G401.6 (cell line): ENCODE measurements at regions not wholly inside any gene's neighbourhood (a gene's known extent, or its start where the extent isn't known, plus 50 kb on each side); places are given as distances from the start of the nearest gene placed in this dataset.

Experiments
- FAIRE-seq: peaks from 2 replicates; lab custom pipeline; 2012; peaks lifted over from hg19 to GRCh38; lab: Jason Lieb, UNC

DNA sequence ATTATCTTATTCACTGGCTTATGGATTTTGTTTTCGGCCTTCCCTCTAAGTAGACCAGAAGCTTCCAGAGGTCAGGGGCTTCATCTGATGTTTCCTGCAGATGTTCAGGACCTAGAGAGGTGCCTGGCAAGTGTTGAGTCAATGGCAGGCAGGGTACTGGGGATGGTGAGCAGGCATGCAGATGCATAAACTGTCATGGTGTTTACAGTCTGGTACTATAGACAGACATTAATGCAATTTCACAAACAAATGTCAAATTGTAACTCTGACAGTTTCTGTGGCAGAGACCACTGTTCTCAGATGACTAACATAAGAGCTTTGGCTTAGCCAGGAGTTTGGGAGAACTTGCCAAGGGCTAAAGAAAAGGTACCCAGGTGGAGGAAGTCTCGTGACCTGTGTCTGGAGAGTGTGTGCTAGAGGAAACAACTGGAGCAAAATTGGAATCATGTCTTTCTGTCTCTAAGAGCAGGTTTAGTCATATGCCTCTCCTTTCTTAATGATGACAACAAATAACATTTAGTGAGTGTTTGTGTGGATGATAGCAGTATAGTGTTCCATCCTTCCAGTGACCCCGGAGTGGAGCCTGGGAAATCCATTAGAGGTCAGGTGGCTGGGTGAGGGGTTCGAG is 53.7 kb upstream of the TRAK1 start:
- FAIRE-seq, result no peak

DNA sequence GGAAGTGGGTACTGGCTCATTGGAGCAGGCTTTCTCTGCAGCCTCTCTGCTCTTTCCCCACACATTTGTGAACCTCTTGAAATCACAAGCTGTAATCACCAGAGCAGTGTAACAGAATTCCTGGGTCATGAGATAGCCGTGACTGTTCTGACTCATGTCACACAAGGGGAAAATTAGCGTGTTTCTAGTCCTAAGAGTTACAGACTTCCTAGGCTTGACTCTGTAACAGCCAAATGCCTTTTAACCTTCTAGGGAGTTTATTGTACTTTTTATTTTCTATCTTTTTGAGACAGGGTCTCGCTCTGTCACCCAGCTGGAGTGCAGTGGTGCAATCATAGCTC is 54.7 kb upstream of the TRAK1 start:
- no peak for FAIRE-seq

DNA sequence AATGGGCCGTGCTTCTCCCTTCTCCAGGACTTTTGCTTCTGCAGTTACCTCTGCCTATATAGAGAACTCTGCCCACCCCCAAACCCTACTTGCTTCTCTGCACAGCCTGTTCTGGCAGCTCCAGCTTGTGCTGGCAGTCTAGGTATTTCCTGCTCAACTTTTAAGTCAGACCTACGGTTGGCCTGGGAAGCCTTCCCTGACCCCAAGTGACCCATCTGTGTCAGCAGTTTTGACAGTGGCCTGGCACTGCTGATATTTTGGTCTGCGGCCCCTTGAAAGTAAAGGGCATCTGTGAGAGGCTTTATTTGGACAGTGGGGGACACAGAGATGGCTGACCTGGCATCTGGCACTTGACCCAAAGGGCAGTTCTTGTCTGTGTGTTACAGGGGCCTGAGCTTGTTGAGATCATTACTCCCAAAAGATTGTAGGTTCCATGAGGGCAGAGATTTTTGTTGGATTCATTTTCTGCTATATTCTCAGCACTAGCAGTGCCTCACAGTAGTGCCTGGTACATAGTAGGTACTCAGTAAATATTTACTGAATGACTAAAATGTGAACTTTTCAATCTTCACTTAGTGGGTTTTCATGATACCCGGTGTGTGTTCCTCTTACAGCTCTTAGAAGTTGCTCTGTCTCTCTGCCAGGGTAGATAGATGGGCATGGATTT is 55.2 kb upstream of the TRAK1 start:
- FAIRE-seq, result no peak

DNA sequence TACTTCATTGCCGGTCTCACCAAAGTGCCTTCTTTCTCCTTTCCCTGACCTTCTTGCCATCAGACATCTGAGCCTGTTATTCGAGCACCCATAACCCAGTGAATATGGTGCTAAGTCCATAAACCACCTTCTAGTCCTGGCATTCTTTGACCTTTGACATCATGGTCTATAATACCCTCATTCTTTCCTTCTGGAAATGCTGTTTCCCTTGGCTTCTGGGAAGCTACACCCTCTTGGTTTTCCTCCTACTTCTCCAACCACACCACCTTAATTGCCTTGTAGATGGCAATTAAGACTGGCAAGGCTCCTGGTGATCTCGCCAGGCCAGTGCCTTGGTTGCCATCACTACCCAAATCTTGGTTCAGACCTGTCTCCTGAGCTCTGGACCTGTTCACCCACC is 56.1 kb upstream of the TRAK1 start:
- FAIRE-seq, result no peak

DNA sequence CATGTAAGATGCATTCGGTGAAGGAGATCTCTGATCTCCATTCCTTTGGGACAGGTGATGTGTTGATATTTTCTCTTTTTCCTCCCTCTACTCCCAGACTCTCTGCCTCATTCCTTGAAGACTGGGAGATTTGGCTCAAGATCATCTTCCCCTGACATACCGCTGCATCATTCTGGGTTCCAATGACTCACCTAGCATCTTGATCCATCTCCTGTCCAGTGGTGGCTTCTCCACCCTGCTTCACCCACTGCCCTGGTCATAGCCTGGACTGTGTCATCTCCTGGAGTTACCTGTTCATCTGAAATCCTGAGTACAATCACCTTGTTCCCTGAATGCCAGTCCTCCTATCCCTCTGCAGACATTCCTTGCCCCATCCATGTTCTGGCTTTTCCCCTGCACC is 57.4 kb upstream of the TRAK1 start:
- FAIRE-seq, result no peak

DNA sequence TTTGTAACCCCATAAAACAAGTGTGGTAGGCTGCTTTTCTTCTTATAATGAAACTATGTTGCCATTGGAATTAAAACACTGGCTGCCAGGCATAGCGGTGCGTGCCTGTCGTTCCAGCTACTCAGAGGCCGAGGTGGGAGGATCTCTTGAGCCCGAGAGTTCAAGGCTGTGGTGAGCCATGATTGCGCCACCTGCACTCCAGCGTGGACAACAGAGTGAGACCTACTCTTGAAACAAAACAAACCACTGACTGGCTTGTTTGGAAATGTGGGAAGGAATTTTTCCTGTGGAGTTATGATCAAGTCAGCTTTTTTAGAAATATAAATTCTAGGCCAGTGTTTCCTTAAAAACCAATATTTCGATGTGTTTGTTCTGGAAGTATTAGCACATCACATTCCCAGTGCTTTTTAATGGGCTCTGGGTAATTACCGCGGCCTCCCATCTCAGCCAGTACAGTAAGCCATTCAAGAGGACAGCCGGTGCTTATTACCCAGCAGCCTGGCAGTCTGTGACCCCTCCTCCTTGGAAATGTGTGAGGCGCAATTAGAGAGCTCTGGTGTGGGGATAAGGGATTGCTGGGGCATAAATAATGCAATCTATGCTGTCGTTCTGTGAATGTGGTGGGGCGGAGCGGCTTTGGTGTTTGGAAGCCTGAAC is 58.3 kb upstream of the TRAK1 start:
- FAIRE-seq, result no peak

DNA sequence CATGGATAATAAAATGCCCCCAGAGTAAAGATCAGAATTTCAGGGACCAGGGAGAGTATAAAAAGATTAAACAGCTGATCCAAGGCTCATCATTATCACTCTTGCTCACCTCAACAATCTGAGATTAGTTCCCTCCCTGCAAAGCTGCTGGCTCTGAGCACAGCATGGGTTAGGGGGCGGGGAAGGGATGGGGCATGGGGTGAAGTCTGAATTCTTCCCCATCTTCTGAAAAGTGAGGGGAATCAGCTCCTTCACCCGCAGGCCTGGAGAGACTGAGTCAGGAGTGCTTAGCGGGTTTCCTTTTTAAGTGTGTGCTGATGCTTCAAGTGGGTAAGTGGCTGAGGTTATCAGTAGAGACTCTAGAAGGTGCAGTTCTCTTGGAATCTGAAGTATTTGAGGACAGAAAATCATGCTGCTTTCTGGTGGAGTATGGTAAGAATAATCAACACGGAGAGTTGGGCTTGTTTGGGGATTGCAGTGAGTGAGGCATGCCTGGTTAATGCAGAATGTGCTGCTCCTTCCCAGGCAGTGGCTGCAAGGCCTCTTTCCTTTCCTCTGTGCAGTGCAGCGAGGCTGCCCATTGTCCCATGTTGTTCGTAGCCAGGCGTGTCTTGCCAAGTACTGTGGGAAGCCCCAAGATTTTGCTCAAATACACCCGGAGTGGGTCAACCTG is 59.2 kb upstream of the TRAK1 start:
- peak; percentile 47 for FAIRE-seq

DNA sequence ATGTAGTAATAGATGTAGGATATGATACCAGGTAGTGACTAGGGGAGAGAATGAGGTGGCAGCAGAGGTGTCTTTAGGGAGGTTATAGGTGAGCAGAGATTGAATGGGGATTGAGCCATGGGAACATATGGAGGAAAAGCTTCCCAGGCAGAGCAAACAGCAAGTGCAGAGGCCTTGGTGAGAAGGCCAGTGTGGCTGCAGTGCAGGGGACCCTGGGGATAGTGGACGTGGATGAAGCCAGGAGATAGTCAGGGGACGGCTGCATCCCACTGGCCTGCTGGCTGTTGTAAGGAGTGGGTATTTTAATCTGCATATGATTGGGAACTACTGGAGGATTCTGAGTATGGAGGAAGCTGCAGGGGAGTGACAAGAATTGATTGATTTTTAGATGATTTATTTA is 62.7 kb upstream of the TRAK1 start:
- FAIRE-seq, result no peak

DNA sequence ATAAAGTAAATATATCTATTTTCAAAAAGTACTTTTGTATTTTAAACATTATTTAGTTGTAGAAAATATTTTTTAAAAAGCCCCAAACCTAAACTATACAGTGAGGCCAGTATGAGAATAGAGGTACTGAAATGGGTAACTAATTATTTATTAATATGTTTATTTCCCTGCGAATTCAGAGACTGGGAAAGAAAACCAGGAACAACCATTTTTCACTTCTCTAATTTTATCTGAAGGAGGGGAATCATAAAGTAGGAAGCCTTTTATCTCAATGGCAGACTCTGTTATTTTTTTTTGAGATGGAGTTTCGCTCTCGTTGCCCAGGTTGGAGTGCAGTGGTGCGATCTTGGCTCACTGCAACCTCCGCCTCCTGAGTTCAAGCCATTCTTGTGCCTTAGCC is 63.6 kb upstream of the TRAK1 start:
- FAIRE-seq, result no peak

DNA sequence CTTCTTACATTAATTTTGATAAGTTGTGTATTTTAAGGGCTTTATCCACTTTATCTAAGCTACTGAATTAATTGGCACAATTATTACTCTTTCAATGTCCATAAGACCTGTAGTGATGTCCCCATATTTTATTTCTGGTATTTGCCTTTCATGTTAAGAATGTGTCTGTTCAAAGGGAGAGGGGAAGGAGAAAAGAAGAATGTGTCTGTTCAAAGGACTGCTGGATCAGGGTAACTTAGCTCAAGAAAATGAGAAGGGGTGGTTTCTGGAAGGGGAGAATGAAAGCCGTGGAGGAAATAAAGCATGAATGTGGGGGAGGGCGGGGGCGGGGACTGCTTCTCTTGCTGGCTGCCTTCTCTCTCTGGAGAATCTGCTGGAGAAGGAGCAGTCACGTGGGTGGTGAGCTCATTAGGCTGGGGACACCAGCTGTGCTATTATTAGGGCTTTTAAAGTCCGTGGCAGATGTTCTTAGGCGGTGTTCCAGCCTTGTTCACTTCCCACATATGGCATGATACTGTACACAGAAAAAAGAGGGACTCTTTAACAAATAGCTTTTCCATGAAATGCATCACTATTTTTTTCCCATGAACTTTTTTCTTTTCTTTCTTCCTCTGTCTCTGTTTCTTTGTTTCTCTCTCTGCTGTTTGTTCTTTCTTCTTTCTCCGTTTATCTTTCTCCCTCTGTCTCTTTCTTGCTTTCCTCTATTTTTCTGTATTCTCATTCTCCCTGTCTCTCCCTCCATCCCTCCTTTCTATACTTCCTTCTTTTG is 63.7 kb upstream of the ULK4 start:
- FAIRE-seq, result no peak

DNA sequence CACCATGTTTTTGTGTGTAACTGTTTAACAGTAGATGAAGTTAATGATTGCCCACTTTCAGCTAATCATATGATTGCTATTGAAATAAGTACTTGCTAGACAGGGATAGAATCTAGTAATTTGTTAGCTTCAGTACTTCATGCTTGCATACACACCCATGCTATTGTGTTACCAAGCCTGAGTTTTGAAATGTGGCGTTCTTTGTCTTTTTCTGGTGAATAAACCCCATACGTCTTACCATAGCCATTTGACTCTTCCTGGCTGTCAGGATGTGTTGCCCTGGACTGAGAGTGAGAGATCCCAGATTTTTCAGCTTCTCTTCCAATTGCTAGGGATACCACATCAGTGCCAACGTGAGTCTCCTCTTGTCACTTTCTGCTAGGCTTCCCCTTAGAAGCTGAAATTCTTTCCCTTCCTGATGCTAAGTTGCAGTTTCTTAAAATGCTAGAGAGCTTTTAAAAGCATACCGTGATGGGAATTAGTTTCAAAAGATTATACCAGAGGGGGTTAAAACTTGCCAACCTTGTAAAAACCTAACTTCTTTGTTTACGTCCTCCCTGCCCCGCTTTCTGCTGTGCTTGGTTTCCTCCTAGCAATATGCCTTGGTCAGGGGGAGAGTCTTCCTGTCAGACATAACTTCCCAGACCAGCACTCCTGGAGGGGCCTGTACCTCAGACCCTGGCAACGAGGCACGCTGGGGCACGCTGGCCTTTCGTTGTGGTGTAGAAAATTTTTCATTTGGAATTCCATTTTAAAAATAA is 62.9 kb upstream of the ULK4 start:
- no peak for FAIRE-seq

DNA sequence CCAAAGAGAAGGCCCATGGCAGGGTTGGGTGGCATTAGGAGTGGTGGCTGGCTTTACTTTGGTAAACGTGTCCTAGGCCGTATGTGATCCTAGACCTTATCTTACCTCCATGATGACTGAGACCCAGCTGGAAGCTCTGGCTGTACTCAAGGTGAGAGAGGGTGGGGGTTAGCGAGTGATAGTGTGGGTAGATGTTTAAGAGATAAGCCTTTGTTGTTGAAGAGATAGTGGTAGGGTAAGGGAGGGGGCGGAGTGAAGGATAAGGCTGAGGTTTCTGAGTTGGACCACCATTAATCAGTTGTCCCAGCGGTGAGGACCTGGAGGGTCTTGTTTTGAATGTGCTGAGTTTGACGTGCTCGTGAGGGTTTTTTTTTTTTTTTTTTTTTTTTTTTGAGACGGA is 61.5 kb upstream of the ULK4 start:
- no peak for FAIRE-seq

DNA sequence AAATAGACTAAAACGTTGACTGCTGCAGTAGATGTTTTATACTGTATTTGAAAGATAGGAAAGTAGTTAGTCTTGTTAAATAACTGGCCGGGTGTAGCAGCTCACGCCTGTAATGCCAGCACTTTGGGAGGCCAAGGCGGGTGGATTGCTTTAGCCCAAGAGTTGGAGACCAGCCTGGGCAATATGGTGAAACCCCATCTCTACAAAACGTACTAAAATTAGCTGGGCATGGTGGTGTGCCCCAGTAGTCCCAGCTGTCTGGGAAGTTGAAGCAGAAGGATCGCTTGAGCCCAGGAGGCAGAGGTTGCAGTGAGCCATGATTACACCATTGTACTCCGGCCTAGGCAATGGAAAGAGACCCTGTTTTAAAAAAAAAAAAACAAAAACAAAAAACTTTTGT is 60.5 kb upstream of the ULK4 start:
- FAIRE-seq, result no peak

DNA sequence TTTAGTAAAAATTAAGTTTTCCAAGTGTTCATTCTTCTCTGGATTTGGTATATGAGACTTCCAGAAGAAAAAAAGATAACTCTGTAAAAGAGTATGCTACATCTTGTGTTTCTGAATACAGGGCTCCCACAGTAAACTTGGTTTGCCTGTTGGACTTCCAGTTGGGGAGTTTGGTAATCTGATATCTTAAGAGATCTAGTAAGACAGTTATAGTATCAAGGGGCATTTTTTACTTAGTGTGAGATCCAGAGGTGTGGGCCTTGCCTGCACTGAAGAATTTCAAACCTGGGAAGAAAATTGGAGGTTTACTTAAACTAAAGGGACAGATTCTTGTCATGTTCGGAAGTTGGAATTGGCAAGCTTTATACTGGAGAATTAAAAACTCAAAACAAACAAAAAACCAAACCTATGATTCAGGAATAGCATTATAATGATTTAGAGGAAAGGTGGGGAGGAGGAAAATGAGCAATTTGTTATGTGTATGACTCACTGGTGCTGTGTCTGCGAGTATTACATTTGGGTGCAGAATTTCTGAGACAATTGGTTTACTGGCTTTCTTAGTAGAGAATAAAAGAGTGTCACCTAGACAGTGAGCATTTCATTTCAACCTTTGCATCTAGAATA is 58.9 kb upstream of the ULK4 start:
- no peak for FAIRE-seq

DNA sequence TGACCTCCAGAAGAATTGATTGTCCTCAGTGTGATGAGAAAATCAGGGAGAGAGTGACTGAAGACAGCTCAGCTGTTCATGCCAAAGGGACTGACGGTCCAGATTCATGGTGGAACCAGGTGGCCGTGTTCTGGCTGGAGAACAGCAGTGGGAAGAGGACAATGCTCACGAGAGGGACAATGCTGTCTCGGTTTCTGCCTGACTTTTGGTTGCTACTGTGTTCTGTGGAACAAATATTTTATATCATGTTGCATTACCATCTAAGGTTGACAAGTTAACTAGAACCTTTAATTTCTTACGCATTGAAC is 58.0 kb upstream of the ULK4 start:
- no peak for FAIRE-seq

DNA sequence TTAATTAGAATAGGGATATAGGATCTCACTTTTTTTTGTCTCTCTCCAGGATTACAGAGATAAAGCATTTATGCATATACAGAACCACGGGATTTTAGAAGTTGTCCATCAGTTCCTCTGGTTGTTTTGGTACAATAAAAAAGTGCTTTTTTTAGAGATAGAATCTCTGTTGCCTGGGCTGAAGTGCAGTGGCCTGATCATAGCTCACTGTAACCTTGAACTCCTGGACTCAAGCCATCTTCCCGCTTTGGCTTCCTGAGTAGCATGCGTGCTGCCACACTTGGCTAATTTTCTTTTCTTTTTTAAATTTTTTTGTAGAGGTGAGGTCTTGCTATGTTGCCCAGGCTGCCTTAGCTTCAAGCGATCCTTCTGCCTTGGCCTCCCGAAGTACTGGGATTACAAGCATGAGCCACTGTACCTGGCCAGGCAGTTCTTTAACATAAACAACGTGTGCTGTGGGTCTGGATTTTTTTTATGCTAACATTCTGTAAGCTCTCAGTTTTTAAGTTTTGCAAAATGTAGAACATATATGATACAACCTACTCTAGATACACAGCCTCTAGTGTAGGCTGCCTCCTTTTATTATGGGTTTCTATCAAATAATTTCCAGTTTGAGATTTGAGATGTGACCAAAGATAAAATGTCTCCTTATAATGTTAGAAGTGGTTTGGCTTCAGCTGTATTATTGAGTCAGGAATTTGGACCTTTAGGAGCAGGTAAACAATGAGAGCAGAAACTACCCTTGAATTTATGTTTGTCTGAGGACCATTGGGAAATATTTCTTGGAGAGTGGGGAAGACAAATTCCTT is 57.4 kb upstream of the ULK4 start:
- no peak for FAIRE-seq

DNA sequence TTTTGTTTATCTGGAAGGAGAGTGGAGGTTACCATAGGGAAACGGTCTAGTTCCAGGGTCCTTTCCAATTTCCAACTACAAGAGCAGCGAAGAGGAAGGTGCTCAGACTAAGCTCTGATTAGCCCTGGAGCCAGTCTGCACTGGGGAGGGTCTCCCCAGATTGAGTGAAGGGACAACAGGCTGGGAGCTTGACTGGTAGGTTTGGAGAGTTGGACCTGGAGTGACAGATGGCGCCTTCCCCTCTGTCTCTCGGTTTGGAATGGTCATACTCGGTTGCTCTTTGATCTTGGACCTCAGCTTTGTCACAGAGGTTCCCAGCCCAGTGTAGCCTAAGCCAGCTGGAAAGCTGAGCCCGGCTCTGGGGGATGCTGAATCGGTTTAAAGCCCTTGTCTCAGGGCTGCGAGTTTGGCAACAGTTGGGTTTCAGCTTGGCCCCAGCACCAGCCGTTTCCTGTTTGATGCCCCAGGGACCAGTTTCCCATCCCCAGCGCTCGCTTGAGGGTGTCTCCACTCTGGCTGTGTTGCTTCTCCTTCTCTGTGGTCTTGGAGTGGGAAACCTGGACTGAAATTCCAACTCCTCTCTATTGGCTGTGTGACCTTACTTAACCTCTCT is 53.1 kb upstream of the ULK4 start:
- FAIRE-seq, result no peak

DNA sequence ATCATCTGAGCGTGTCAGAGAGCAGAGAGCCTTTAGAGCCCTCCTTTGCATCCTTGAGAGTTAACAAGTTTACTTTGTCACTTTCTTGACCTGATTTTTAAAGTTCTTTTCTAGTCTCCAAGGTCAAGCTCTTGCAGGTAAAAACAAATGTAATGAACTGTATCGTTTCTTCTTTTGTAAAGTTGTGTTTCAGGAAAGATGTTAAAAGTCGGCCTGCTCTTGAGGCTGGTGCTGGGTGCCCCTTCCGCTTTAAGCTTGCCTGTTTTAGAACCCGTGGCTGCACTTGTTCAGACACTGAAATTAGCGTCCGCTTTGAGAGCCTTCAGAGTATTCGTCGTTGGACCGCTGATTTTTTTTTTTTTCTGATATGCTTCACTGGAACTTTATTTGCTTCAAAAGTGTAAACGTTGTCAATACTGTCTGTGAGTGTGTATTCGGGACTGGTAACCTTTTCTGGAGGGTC is 52.6 kb upstream of the ULK4 start:
- FAIRE-seq, result no peak

DNA sequence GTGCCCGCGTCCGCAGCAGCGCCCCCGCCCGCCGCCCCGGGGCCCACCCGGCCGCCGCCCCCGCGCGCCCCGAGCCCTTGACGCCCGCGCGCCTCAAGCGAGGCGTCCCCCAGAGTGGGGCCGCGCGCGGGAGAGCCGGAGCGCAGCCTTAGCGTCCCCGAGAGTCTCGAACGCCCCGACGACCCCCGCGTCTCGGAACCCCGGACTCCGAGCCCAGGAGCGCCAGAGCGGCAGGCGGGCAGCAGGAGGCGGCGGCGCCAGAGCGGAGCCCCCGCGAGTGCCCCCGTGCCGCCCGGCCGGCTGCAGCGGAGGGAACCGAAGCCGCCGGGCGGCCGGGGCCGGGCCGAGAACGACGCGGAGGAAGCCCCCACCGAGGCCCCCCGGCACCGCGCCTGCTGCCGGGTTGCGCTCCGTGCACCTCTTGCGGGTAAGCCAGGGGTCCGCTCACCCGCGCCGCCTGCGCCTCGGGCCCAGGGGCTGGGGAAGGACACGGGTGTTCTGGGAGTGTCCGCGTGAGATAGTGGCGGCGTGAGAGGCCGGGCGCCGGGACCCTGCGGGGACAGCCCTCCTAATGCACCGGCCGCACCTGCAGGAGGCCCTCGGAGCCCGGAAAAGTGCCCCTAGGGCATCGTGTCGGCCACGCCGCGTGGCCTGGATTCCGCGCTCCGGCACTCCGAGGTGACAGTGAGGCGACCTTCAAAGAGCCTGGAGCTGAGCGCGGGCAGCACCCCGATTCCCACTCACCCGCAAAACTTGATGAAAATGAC is 52.0 kb upstream of the ULK4 start:
- no peak for FAIRE-seq
